PC-3 (cell line): ENCODE measurements at regions not wholly inside any gene's neighbourhood (a gene's known extent, or its start where the extent isn't known, plus 50 kb on each side); places are given as distances from the start of the nearest gene placed in this dataset.

Source experiments
- ATAC-seq: fragments of 200-7000 bp; cut with Tn5 transposase; 2 replicates; pipeline ENCODE4 v1.9.1; 2020; ENCODE audit warnings: mild to moderate bottlenecking, moderate library complexity
- BruUV-seq: library from RNA; stranded (reverse); fragments of 400-500 nt; replicated peaks from 2 replicates; lab custom pipeline; 2021; lab: Mats Ljungman, UMichigan
- CTCF ChIA-PET: fragments of 300-600 bp; sonication (Branson Sonifier 250); formaldehyde crosslinking; loops from one replicate; lab custom pipeline; 2022; ENCODE audit warnings: antibody characterized with exemption; lab: Charles Lee
- POLR2A ChIA-PET: fragments of 300-600 bp; sonication (Branson Sonifier 250); formaldehyde crosslinking; loops from one replicate; lab custom pipeline; 2022; ENCODE audit warnings: antibody characterized with exemption; ENCODE audit not compliant: unreplicated experiment; lab: Charles Lee
- DNase-seq: peaks from one replicate; pipeline ENCODE4 v3.0.0-alpha.2; 2015
- H2AFZ ChIP-seq: fragments of 300-600 bp; sonication (generic); 2 replicates; pipeline ENCODE4 v1.6.0; 2016; ENCODE audit warnings: antibody characterized with exemption, low read length
- H3F3A ChIP-seq: fragments of 300-600 bp; sonication (generic); one replicate; pipeline ENCODE4 v1.6.0; 2017; ENCODE audit warnings: antibody characterized with exemption, low read length, control low read depth, mild to moderate bottlenecking; ENCODE audit not compliant: unreplicated experiment
- H3K27ac ChIP-seq: fragments of 300-600 bp; sonication (generic); 2 replicates; pipeline ENCODE4 v1.5.1; 2016; ENCODE audit warnings: mild to moderate bottlenecking, low read length
- H3K27me3 ChIP-seq: fragments of 300-600 bp; sonication (generic); 2 replicates; pipeline ENCODE4 v1.6.1; 2016; ENCODE audit warnings: low read length, mixed read lengths
- H3K36me3 ChIP-seq: fragments of 300-600 bp; sonication (generic); 2 replicates; pipeline ENCODE4 v1.6.1; 2016; ENCODE audit warnings: low read depth, mixed run types, low read length, mixed read lengths
- H3K4me1 ChIP-seq: fragments of 300-600 bp; sonication (generic); 2 replicates; pipeline ENCODE4 v1.5.1; 2016; ENCODE audit warnings: low read length; ENCODE audit not compliant: insufficient read depth
- H3K4me2 ChIP-seq: fragments of 300-600 bp; sonication (generic); 2 replicates; pipeline ENCODE4 v1.6.0; 2016; ENCODE audit warnings: low read length
- H3K4me3 ChIP-seq: fragments of 300-600 bp; sonication (generic); 2 replicates; pipeline ENCODE4 v1.5.1; 2016; ENCODE audit warnings: mild to moderate bottlenecking, low read length, mixed read lengths
- H3K79me2 ChIP-seq: fragments of 300-600 bp; sonication (generic); 2 replicates; pipeline ENCODE4 v1.6.1; 2017; ENCODE audit warnings: low read length, mixed read lengths
- H3K9ac ChIP-seq: fragments of 300-600 bp; sonication (generic); 2 replicates; pipeline ENCODE4 v1.6.0; 2016; ENCODE audit warnings: mild to moderate bottlenecking, low read length
- H3K9me2 ChIP-seq: fragments of 300-600 bp; sonication (generic); replicated peaks from 2 replicates; pipeline ENCODE4 v1.6.1; 2016; ENCODE audit warnings: mixed run types, low read length, mixed read lengths
- H3K9me3 ChIP-seq: fragments of 300-600 bp; sonication (generic); 2 replicates; pipeline ENCODE4 v1.6.1; 2016; ENCODE audit warnings: low read length, mixed read lengths
- H4K20me1 ChIP-seq: fragments of 300-600 bp; sonication (generic); 2 replicates; pipeline ENCODE4 v1.6.1; 2016; ENCODE audit warnings: low read length, mixed read lengths
- EZH2 ChIP-seq: fragments of 300-600 bp; sonication (generic); IDR thresholded peaks from one replicate; pipeline ENCODE4 v1.6.1; 2017; ENCODE audit warnings: antibody characterized with exemption, mild to moderate bottlenecking, low read length; ENCODE audit not compliant: unreplicated experiment
- EZH2phosphoT487 ChIP-seq: fragments of 300-600 bp; sonication (generic); IDR thresholded peaks from 2 replicates; pipeline ENCODE4 v1.6.1; 2018; ENCODE audit warnings: mild to moderate bottlenecking, antibody characterized with exemption, low read length, borderline replicate concordance
- intact Hi-C: fragments of 100-400 bp; cut with micrococcal nuclease; formaldehyde crosslinking; loops from 2 replicates; pipeline ENCODE4 v1.9.0; 2023
- TF ChIP-seq, protein P1 (sequence below): fragments of 300-600 bp; sonication (generic); conservative IDR thresholded peaks from 2 replicates; pipeline ENCODE4 v1.5.1; 2017; ENCODE audit warnings: antibody characterized with exemption, low read depth, mild to moderate bottlenecking, low read length

DNA sequence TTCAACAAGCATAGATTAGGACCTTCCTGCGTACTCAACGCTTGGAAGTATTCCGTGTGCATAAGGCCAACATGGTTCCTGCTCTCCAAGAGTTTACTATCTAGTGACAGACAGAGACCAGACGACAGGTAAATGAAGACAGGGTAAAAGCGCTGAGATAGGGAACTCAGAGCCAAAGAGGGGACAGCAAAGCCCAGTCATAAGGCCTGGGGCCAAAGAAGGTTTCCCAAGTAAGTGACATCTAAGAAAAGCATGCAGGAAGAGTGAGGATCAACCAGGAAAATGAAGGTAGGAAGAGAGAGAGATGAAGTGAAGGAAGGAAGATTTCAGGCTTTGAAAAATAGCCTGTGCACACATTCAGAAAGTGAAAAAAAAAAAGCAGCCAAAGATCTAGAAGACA lies 76.9 kb upstream of the CDH20 start:
- H3K36me3 ChIP-seq, result no peaks in the 10 kb centered on the region
- no peaks in the 10 kb centered on the region; the same call in 1 of the 2 replicates for H3K27me3 ChIP-seq
- BruUV-seq, result no TSS peak
- no peaks in the 10 kb centered on the region for H3K9me3 ChIP-seq
- ChIA-PET CTCF (no interaction called here), POLR2A (no interaction called here)
- no peak overlapping the region for H3K9ac ChIP-seq
- no peaks in the 10 kb centered on the region for H3K4me1 ChIP-seq
- no peaks in the 10 kb centered on the region for H3F3A ChIP-seq
- H2AFZ ChIP-seq, result no peak overlapping the region
- TF ChIP-seq, protein P1, sequence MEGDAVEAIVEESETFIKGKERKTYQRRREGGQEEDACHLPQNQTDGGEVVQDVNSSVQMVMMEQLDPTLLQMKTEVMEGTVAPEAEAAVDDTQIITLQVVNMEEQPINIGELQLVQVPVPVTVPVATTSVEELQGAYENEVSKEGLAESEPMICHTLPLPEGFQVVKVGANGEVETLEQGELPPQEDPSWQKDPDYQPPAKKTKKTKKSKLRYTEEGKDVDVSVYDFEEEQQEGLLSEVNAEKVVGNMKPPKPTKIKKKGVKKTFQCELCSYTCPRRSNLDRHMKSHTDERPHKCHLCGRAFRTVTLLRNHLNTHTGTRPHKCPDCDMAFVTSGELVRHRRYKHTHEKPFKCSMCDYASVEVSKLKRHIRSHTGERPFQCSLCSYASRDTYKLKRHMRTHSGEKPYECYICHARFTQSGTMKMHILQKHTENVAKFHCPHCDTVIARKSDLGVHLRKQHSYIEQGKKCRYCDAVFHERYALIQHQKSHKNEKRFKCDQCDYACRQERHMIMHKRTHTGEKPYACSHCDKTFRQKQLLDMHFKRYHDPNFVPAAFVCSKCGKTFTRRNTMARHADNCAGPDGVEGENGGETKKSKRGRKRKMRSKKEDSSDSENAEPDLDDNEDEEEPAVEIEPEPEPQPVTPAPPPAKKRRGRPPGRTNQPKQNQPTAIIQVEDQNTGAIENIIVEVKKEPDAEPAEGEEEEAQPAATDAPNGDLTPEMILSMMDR, result no peak
- TF ChIP-seq EZH2phosphoT487, result no peak
- TF ChIP-seq EZH2, result no peak
- H3K4me3 ChIP-seq, result no peak overlapping the region
- ATAC-seq, result no peak
- intact Hi-C loops, result no loop called here
- no peaks in the 10 kb centered on the region for H3K79me2 ChIP-seq
- H3K4me2 ChIP-seq, result no peak overlapping the region
- no peaks in the 10 kb centered on the region for H4K20me1 ChIP-seq
- no peak for DNase-seq
- no peak overlapping the region for H3K27ac ChIP-seq
- H3K9me2 ChIP-seq, result no peaks in the 10 kb centered on the region

DNA sequence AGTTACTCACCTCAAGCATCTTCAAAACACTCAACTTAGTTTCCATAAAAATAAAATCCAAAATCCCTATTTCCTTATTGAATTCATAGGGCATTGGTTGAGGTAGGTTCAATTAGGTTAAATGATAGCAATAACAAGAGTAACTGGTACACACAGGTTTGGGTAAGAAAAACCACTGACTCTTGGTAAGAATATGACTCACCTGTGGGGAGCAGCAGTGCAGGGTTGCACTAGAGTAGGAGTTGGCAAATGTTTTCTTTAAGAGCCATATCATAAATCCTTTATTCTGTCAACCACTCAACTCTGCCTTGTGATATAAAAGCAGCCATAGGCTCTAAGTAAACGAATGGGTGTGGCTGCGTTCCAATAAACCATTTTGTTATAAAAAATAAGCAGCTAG lies 71.4 kb upstream of the CDH20 start:
- intact Hi-C loops, result no loop called here
- Histone ChIP-seq H3K4me3 (no peak overlapping the region), H3K27me3 (no peaks in the 10 kb centered on the region; the same call in 1 of the 2 replicates), H3K9me2 (no peaks in the 10 kb centered on the region), H2AFZ (no peak overlapping the region), H3K9ac (no peak overlapping the region), H3K4me1 (no peaks in the 10 kb centered on the region), H3K36me3 (no peaks in the 10 kb centered on the region), H3K79me2 (no peaks in the 10 kb centered on the region), H4K20me1 (no peaks in the 10 kb centered on the region), H3K27ac (no peak overlapping the region), H3K9me3 (no peaks in the 10 kb centered on the region), H3F3A (no peaks in the 10 kb centered on the region), H3K4me2 (no peak overlapping the region)
- TF ChIP-seq EZH2 (no peak), EZH2phosphoT487 (no peak)
- TF ChIP-seq, protein P1, result no peak
- ATAC-seq (no peak), DNase-seq (no peak)
- BruUV-seq, result no TSS peak
- ChIA-PET POLR2A (no interaction called here), CTCF (no interaction called here)

DNA sequence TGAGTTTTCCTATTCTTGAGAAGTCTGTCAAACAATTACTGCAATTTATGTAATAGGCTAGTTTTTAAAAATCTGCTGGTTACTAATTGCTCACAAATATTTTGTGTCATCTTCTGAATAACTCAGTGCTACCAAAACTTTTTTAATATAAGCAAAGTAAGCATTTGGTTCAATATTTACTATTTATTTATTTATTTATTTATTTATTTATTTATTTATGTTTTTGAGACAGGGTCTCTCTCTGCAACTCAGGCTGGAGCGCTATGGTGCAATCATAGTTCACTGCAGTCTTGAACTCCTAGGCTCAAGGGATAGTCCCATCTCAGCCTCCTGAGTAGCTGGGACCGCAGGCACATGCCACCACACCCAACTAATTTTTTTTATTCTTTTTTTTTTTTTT lies 60.4 kb upstream of the CDH20 start:
- ChIA-PET POLR2A (no interaction called here), CTCF (no interaction called here)
- Histone ChIP-seq H3K9ac (no peak overlapping the region), H3K4me2 (no peak overlapping the region), H3K79me2 (no peaks in the 10 kb centered on the region), H3K9me2 (no peaks in the 10 kb centered on the region), H3K4me3 (no peak overlapping the region), H3K27me3 (no peaks in the 10 kb centered on the region), H3K4me1 (no peaks in the 10 kb centered on the region), H3K9me3 (no peaks in the 10 kb centered on the region), H3F3A (no peaks in the 10 kb centered on the region), H4K20me1 (no peaks in the 10 kb centered on the region), H2AFZ (no peak overlapping the region), H3K27ac (no peak overlapping the region), H3K36me3 (no peaks in the 10 kb centered on the region)
- intact Hi-C loops, result no loop called here
- TF ChIP-seq EZH2phosphoT487 (no peak), EZH2 (no peak)
- TF ChIP-seq, protein P1, result no peak
- no peak for ATAC-seq
- BruUV-seq, result no TSS peak
- no peak for DNase-seq
